ENCODE measurements at regions not wholly inside any gene's neighbourhood (a gene's known extent, or its start where the extent isn't known, plus 50 kb on each side); places are given as distances from the start of the nearest gene placed in this dataset.

DNA sequence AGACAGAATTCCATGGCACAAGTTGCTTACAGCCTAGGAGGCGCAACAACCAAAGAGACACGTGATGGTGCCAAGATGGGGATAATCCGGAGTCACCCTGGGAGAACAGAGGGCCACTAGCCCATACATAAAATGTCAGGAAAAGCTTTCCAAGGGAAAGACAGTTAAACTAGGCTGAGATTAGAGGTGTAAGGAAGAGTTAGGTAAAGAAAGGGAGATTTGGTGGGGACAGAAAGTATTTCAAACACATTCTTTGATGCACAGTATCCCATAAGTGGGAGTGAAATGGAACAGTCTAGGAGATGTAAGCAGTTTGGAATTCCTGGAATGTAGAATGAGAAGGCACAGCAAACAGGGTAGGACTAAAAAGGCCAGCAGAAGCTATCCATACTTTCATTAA, 860.9 kb upstream of the LCORL start:
- Histone ChIP-seq H3K4me3 (no peak overlapping the region), H3K9me3 (no peaks in the 10 kb centered on the region), H3K4me1 (peaks cover 0 to 17% (median 4%) of the 10 kb centered on the region in 3 donors), H3K27ac (no peak overlapping the region), H3K27me3 (no peaks in the 10 kb centered on the region), H3K36me3 (no peaks in the 10 kb centered on the region)
- TF ChIP-seq, protein P1, sequence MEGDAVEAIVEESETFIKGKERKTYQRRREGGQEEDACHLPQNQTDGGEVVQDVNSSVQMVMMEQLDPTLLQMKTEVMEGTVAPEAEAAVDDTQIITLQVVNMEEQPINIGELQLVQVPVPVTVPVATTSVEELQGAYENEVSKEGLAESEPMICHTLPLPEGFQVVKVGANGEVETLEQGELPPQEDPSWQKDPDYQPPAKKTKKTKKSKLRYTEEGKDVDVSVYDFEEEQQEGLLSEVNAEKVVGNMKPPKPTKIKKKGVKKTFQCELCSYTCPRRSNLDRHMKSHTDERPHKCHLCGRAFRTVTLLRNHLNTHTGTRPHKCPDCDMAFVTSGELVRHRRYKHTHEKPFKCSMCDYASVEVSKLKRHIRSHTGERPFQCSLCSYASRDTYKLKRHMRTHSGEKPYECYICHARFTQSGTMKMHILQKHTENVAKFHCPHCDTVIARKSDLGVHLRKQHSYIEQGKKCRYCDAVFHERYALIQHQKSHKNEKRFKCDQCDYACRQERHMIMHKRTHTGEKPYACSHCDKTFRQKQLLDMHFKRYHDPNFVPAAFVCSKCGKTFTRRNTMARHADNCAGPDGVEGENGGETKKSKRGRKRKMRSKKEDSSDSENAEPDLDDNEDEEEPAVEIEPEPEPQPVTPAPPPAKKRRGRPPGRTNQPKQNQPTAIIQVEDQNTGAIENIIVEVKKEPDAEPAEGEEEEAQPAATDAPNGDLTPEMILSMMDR (IDR thresholded peaks at IDR 0.05), result no peak
- no peak for TF ChIP-seq POLR2A (IDR thresholded peaks at IDR 0.05)
- TF ChIP-seq POLR2AphosphoS5 (IDR thresholded peaks at IDR 0.05), result no peak
- no peak for TF ChIP-seq EP300 (IDR thresholded peaks at IDR 0.05)
- WGBS, 2 donors (ENCODE audit: low coverage in 1 of 2), result 40 to 80% methylated on average over 2 to 3 of the region's 3 CpGs
- no peak for ATAC-seq

DNA sequence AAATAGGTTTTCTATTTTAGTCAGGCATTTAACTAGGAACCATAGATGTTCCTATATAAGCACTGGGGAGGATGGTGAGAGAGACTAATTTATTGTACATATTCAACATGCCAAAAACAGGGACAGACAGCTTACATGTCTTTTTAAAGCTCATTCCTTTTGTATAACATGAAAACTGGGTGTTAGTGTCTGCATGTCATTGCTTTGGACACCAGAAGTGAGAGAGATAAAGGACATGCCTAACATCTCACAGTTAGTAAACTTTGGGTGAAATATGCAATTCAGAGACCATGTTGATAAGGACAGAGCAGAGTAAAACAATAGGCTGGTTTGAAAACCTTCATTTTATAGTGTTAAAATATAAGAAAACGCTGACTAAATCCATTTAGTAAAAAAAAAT, 860.0 kb upstream of the LCORL start:
- H3K9me3 ChIP-seq, result no peaks in the 10 kb centered on the region
- H3K4me3 ChIP-seq, result no peak overlapping the region
- TF ChIP-seq, protein P1 (IDR thresholded peaks at IDR 0.05), result no peak
- no peak for TF ChIP-seq POLR2AphosphoS5 (IDR thresholded peaks at IDR 0.05)
- no peak for TF ChIP-seq EP300 (IDR thresholded peaks at IDR 0.05)
- no peak for TF ChIP-seq POLR2A (IDR thresholded peaks at IDR 0.05)
- ATAC-seq, result no peak
- no peaks in the 10 kb centered on the region for H3K27me3 ChIP-seq
- no peak overlapping the region for H3K27ac ChIP-seq
- peaks cover 0 to 17% (median 4%) of the 10 kb centered on the region in 3 donors for H3K4me1 ChIP-seq
- WGBS, 2 donors (ENCODE audit: low coverage in 1 of 2), result 33 to 83% methylated on average over 1 of the region's 1 CpG
- no peaks in the 10 kb centered on the region for H3K36me3 ChIP-seq

DNA sequence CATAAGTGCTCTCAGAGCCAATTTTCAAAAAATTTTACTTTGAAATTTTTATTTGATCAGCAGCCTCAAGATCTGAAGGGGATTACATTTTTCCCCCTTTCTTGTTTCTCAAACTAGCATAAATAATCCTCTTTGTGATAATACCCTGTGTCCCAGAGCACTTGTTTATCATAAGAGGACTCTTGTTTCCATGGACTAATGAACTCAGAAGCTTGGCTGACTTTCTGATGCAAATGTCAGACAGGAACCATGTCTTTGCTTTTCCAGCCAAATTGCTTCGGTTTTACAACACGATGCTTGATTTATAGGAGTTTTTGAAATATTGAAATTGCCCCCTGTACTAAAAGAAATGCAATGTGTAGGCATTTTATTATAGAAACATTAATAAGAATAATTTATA, 859.3 kb upstream of the LCORL start:
- TF ChIP-seq, protein P1 (IDR thresholded peaks at IDR 0.05), result no peak
- TF ChIP-seq POLR2AphosphoS5 (IDR thresholded peaks at IDR 0.05), result no peak
- TF ChIP-seq POLR2A (IDR thresholded peaks at IDR 0.05), result no peak
- no peak for TF ChIP-seq EP300 (IDR thresholded peaks at IDR 0.05)
- peaks cover 0 to 17% (median 4%) of the 10 kb centered on the region in 3 donors for H3K4me1 ChIP-seq
- no peaks in the 10 kb centered on the region for H3K36me3 ChIP-seq
- ATAC-seq, result no peak
- no peaks in the 10 kb centered on the region for H3K9me3 ChIP-seq
- no peak overlapping the region for H3K27ac ChIP-seq
- 15 to 18% methylated on average over 2 of the region's 2 CpGs for WGBS, 2 donors (ENCODE audit: low coverage in 1 of 2)
- no peaks in the 10 kb centered on the region for H3K27me3 ChIP-seq
- no peak overlapping the region for H3K4me3 ChIP-seq

DNA sequence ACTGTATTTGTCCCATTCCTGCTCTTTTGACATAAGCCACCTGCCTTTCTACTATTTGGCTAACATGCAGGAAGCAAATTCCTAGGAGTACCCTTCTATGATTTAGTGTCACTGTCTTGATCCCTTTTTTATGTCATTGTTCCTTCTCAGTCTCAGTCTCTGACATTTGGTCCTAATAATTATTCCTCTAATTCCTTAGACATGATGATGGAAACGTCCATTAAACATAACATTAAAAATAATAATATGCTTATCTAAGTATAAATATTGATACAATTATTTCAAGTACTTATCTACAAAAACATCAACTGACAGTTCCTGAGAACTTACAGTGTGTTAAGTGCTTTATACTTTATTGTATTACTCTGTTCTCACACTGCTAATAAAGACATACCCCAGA, 857.0 kb upstream of the LCORL start:
- H3K4me3 ChIP-seq, result no peak overlapping the region
- peaks cover 0 to under 1% (median 0%) of the 10 kb centered on the region in 3 donors for H3K9me3 ChIP-seq
- WGBS, 2 donors (ENCODE audit: low coverage in 1 of 2), result 5% methylated on average over 1 of the region's 1 CpG; no CpG with 5 or more reads in 1 of the 2 donors
- H3K4me1 ChIP-seq, result peaks cover 0 to 17% (median 4%) of the 10 kb centered on the region in 3 donors
- no peaks in the 10 kb centered on the region for H3K27me3 ChIP-seq
- no peak overlapping the region for H3K27ac ChIP-seq
- no peak for ATAC-seq
- no peaks in the 10 kb centered on the region for H3K36me3 ChIP-seq
- TF ChIP-seq, protein P1 (IDR thresholded peaks at IDR 0.05), result no peak
- no peak for TF ChIP-seq EP300 (IDR thresholded peaks at IDR 0.05)
- TF ChIP-seq POLR2AphosphoS5 (IDR thresholded peaks at IDR 0.05), result no peak
- no peak for TF ChIP-seq POLR2A (IDR thresholded peaks at IDR 0.05)

DNA sequence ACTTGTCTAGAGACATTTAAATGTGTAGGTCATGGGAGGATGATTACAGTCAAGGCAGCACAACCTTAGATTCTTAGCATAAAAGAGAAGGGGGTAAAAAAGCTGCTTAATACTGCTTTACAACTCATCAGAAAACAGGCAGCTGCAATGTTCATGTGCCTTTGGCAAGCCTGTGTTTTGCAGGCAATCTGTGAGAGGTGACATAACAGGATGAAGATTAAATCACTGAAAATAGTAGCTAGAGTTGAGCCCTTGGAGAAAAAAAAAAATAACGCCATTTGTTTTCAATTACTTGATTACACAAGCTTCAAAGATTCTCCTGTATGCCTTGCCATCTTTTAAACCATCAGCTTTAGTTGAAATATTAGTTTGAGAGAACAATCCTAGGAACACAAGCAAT, 847.6 kb upstream of the LCORL start:
- H3K27ac ChIP-seq, result no peak overlapping the region
- H3K4me3 ChIP-seq, result no peak overlapping the region
- H3K27me3 ChIP-seq, result no peaks in the 10 kb centered on the region
- H3K9me3 ChIP-seq, result peaks cover 0 to 7% (median 0%) of the 10 kb centered on the region in 3 donors
- 0 to 10% methylated on average over 1 of the region's 1 CpG for WGBS, 2 donors (ENCODE audit: low coverage in 1 of 2)
- peaks cover 0 to 18% (median 0%) of the 10 kb centered on the region in 3 donors for H3K4me1 ChIP-seq
- no peaks in the 10 kb centered on the region for H3K36me3 ChIP-seq
- no peak for ATAC-seq
- TF ChIP-seq POLR2A (IDR thresholded peaks at IDR 0.05) (no peak), POLR2AphosphoS5 (IDR thresholded peaks at IDR 0.05) (no peak), EP300 (IDR thresholded peaks at IDR 0.05) (no peak)
- TF ChIP-seq, protein P1 (IDR thresholded peaks at IDR 0.05), result no peak
